Endodermal cell (in vitro differentiated cells): ENCODE measurements at regions not wholly inside any gene's neighbourhood (a gene's known extent, or its start where the extent isn't known, plus 50 kb on each side); places are given as distances from the start of the nearest gene placed in this dataset.

Experiments used
- DNase-seq: peaks from one replicate; pipeline ENCODE4 v3.0.0-alpha.2; 2017
- H3K27ac ChIP-seq: 2 replicates; pipeline ENCODE4 v1.5.1; 2013; ENCODE audit warnings: mild to moderate bottlenecking, low read depth, low read length, moderate library complexity
- H3K27me3 ChIP-seq: 2 replicates; pipeline ENCODE4 v1.6.1; 2013; ENCODE audit warnings: mild to moderate bottlenecking, low read length, moderate library complexity; ENCODE audit not compliant: insufficient read depth, control insufficient read depth, poor library complexity, severe bottlenecking
- H3K36me3 ChIP-seq: 2 replicates; pipeline ENCODE4 v1.7.0; 2013; ENCODE audit warnings: mild to moderate bottlenecking, low read length, moderate library complexity; ENCODE audit not compliant: control insufficient read depth, insufficient read depth
- H3K4me1 ChIP-seq: one replicate; pipeline ENCODE4 v1.7.0; 2013; ENCODE audit warnings: low read length; ENCODE audit not compliant: control insufficient read depth, insufficient read depth
- H3K4me3 ChIP-seq: 2 replicates; pipeline ENCODE4 v1.5.1; 2013; ENCODE audit warnings: mild to moderate bottlenecking, low read length, moderate library complexity
- H3K9ac ChIP-seq: 2 replicates; pipeline ENCODE4 v1.6.1; 2013; ENCODE audit warnings: mild to moderate bottlenecking, low read length, moderate library complexity; ENCODE audit not compliant: poor library complexity, severe bottlenecking; ENCODE audit errors: extremely low read depth
- H3K9me3 ChIP-seq: 2 replicates; pipeline ENCODE4 v1.6.1; 2013; ENCODE audit warnings: mild to moderate bottlenecking, low read length, moderate library complexity; ENCODE audit not compliant: control insufficient read depth
- H3K27ac Mint-ChIP-seq: 2 replicates; pipeline ENCODE4 v1.8.0; 2020; ENCODE audit warnings: mixed read lengths
- H3K27me3 Mint-ChIP-seq: 2 replicates; pipeline ENCODE4 v1.8.0; 2021; ENCODE audit warnings: mild to moderate bottlenecking, mixed read lengths; ENCODE audit not compliant: insufficient read depth
- H3K36me3 Mint-ChIP-seq: 2 replicates; pipeline ENCODE4 v1.8.0; 2020; ENCODE audit warnings: low read depth, mixed read lengths
- H3K4me1 Mint-ChIP-seq: 2 replicates; pipeline ENCODE4 v1.8.0; 2020; ENCODE audit warnings: mixed read lengths
- H3K4me3 Mint-ChIP-seq: 2 replicates; pipeline ENCODE4 v1.8.0; 2020; ENCODE audit warnings: mild to moderate bottlenecking, moderate library complexity, mixed read lengths
- H3K9me3 Mint-ChIP-seq: 2 replicates; pipeline ENCODE4 v1.8.0; 2020; ENCODE audit warnings: mild to moderate bottlenecking, mixed read lengths
- CTCF ChIP-seq: fragments of 200-600 bp; sonication (generic); conservative IDR thresholded peaks from 2 replicates; pipeline ENCODE4 v1.5.0; 2021; ENCODE audit warnings: antibody characterized with exemption, mild to moderate bottlenecking
- WGBS, 2 experiments: methylation state at CpG; one replicate each; pipeline versions ENCODE4 v1.1.5 to v1.1.7; 2013; ENCODE audit warnings: missing lambda C conversion rate in 2 of 2, mixed read lengths in 1 of 2; ENCODE audit not compliant: insufficient coverage in 1 of 2, insufficient read length in 1 of 2; 5-methylcytosine and 5-hydroxymethylcytosine counted together

- Histone ChIP-seq H3K9ac (no peak overlapping the region), H3K27me3 (no peaks in the 10 kb centered on the region), H3K36me3 (no peaks in the 10 kb centered on the region), H3K4me1 (no peaks in the 10 kb centered on the region), H3K27ac (no peak overlapping the region), H3K9me3 (no peaks in the 10 kb centered on the region), H3K4me3 (no peak overlapping the region)
- no peak for TF ChIP-seq CTCF
- 91 to 92% methylated on average over 4 to 8 of the region's 10 CpGs for WGBS, 2 experiments
- Mint-ChIP-seq H3K36me3 (no peaks in the 10 kb centered on the region), H3K4me1 (no peaks in the 10 kb centered on the region), H3K4me3 (no peak overlapping the region), H3K9me3 (no peaks in the 10 kb centered on the region), H3K27me3 (peaks cover 2% of the 10 kb centered on the region), H3K27ac (no peak overlapping the region)
- DNase-seq, result no peak
Observed at GRCh38 chr21:36571556-36571955, 91.6 kb upstream of the CLDN14 start.

- Histone ChIP-seq H3K27me3 (no peaks in the 10 kb centered on the region), H3K9me3 (no peaks in the 10 kb centered on the region), H3K9ac (no peak overlapping the region), H3K4me3 (no peak overlapping the region), H3K27ac (no peak overlapping the region), H3K36me3 (no peaks in the 10 kb centered on the region), H3K4me1 (no peaks in the 10 kb centered on the region)
- Mint-ChIP-seq H3K27me3 (peaks cover 2% of the 10 kb centered on the region), H3K4me3 (no peak overlapping the region), H3K9me3 (no peaks in the 10 kb centered on the region), H3K4me1 (no peaks in the 10 kb centered on the region), H3K27ac (no peak overlapping the region), H3K36me3 (no peaks in the 10 kb centered on the region)
- 83% methylated on average over 7 of the region's 7 CpGs; no CpG with 5 or more reads in 1 of the 2 experiments for WGBS, 2 experiments
- TF ChIP-seq CTCF, result no peak
- DNase-seq, result no peak
Observed at GRCh38 chr21:36572039-36572438, 92.1 kb upstream of the CLDN14 start.

GRCh38 chr21:36575306-36575705 lies 95.4 kb upstream of the CLDN14 start:
- Mint-ChIP-seq H3K4me1 (no peaks in the 10 kb centered on the region), H3K4me3 (no peak overlapping the region)

More at GRCh38 chr21:36575306-36575705, 95.4 kb upstream of the CLDN14 start:
- H3K9ac ChIP-seq, result no peak overlapping the region
- no peak overlapping the region for H3K27ac ChIP-seq
- H3K4me1 ChIP-seq, result no peaks in the 10 kb centered on the region
- H3K36me3 ChIP-seq, result no peaks in the 10 kb centered on the region
- DNase-seq, result no peak
- H3K36me3 Mint-ChIP-seq, result no peaks in the 10 kb centered on the region
- no peaks in the 10 kb centered on the region for H3K27me3 ChIP-seq
- H3K9me3 ChIP-seq, result no peaks in the 10 kb centered on the region
- no peaks in the 10 kb centered on the region for H3K27me3 Mint-ChIP-seq
- 90 to 100% methylated on average over 1 to 3 of the region's 3 CpGs for WGBS, 2 experiments
- H3K4me3 ChIP-seq, result no peak overlapping the region
- H3K27ac Mint-ChIP-seq, result no peak overlapping the region
- no peak for TF ChIP-seq CTCF
- no peaks in the 10 kb centered on the region for H3K9me3 Mint-ChIP-seq
